Activated naive CD8-positive, alpha-beta T cell treated with anti-CD3 and anti-CD28 coated beads, Interleukin-2, amount 10 ng/mL, durations not matched to agents 7 days and 5 days (primary cell): ENCODE measurements at regions not wholly inside any gene's neighbourhood (a gene's known extent, or its start where the extent isn't known, plus 50 kb on each side); places are given as distances from the start of the nearest gene placed in this dataset.
"Not testable (repeated sequence)": the region's sequence is repeated elsewhere in the genome, so short reads cannot be mapped to it uniquely, and the experiment has no call there.

Experiments used
- ATAC-seq: fragments of 150-1000 bp; cut with Tn5 transposase; one replicate; pipeline ENCODE4 v1.10.0; 2021; ENCODE audit warnings: low read depth, moderate library complexity
- POLR2A ChIA-PET: fragments of 350-600 bp; sonication (Branson Sonifier 250); formaldehyde crosslinking; loops from one replicate; lab custom pipeline; 2021; ENCODE audit warnings: antibody characterized with exemption; lab: Charles Lee
- DNase-seq: peaks from one replicate; pipeline ENCODE4 v3.0.0; 2021
- H3K27ac Mint-ChIP-seq: one replicate; pipeline ENCODE4 v1.8.0; 2022; ENCODE audit warnings: mild to moderate bottlenecking, mixed read lengths
- H3K27me3 Mint-ChIP-seq: one replicate; pipeline ENCODE4 v1.8.0; 2022; ENCODE audit warnings: mild to moderate bottlenecking, moderate library complexity, mixed read lengths
- H3K36me3 Mint-ChIP-seq: one replicate; pipeline ENCODE4 v1.8.0; 2021; ENCODE audit warnings: mild to moderate bottlenecking, mixed read lengths
- H3K4me1 Mint-ChIP-seq: one replicate; pipeline ENCODE4 v1.8.0; 2021; ENCODE audit warnings: mixed read lengths
- H3K4me3 Mint-ChIP-seq: one replicate; pipeline ENCODE4 v1.8.0; 2022; ENCODE audit warnings: mild to moderate bottlenecking, moderate library complexity, mixed read lengths
- H3K9me3 Mint-ChIP-seq: one replicate; pipeline ENCODE4 v1.8.0; 2021; ENCODE audit warnings: mixed read lengths

DNA sequence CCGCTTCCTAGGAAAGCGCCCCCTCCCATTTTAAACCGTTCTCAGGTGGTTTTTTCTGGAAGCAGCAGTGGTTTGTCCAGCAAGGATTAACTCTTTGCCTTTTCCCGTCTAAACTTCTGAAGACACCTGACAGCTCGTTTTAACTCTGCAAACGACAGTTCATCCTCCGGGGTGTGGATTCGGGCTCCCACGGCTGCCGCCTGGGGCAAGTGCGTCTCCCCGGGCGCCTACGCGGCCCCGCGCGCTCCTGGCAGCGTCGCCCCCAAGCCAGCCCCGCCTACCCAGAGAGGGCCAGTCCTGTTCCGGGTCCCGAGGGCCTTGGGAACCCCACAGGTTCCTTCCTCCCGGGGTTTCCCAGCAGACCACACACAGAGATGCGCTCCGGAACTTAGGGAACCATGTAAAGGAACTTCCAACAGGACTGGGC lies 54.4 kb downstream of the PRR18 start:
- Mint-ChIP-seq H3K4me3 (peak overlapping the region; percentile 83), H3K4me1 (peaks cover 17% of the 10 kb centered on the region), H3K36me3 (no peaks in the 10 kb centered on the region), H3K9me3 (no peaks in the 10 kb centered on the region), H3K27me3 (peaks cover 77% of the 10 kb centered on the region), H3K27ac (no peak overlapping the region)
- POLR2A ChIA-PET: no interaction called here
- peak; percentile 20 for ATAC-seq
- no peak for DNase-seq

DNA sequence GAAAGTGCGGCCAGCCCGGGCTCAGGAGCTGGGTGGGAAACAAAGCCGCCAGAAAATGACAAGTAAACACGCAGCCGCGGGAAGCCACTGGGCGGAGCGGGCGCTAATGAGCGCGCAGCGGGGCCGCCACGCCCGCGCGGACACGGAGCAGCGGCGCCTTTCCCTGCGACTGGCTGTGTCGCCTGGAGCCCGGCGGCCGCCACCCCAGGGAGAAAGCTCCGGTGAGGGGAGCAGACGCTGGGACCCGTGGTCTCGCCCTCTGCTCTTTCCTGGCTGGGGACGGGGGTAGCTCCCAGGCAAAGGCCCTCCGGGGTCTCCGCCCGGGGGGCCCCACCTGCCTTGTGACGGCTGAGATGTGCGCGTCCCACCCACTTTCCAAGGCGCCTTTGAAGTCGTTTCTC lies 54.9 kb downstream of the PRR18 start:
- POLR2A ChIA-PET: no interaction called here
- H3K27me3 Mint-ChIP-seq: peaks cover 75% of the 10 kb centered on the region
- no peak overlapping the region for H3K27ac Mint-ChIP-seq
- H3K4me1 Mint-ChIP-seq: peaks cover 13% of the 10 kb centered on the region
- H3K9me3 Mint-ChIP-seq: no peaks in the 10 kb centered on the region
- ATAC-seq (peak; percentile 48), DNase-seq (peak; percentile 56)
- peak overlapping the region; percentile 83 for H3K4me3 Mint-ChIP-seq
- H3K36me3 Mint-ChIP-seq: no peaks in the 10 kb centered on the region

DNA sequence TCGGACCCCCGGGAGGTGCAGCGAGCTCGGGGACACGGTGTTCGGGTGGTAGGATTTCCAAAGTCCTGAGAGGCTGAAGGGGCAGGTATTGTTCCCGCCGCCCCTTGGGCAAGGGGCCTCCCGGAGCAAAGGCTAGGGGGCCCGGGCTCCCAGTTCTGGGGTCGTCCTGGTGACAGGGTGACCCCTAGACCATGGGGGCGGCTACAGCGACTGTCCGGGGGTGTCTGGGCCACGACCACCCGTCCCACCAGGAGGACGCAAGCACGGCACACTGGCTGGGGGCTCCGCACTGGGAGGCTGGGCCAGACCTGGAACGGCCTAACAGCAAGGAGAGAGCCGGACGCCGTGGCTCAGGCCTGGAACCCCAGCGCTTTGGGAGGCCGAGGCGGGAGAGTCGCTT lies 55.6 kb downstream of the PRR18 start:
- H3K27me3 Mint-ChIP-seq: peaks cover 71% of the 10 kb centered on the region
- H3K27ac Mint-ChIP-seq: no peak overlapping the region
- H3K4me3 Mint-ChIP-seq: no peak overlapping the region
- ATAC-seq: no peak
- no peaks in the 10 kb centered on the region for H3K36me3 Mint-ChIP-seq
- no peak for DNase-seq
- no peaks in the 10 kb centered on the region for H3K9me3 Mint-ChIP-seq
- POLR2A ChIA-PET: no interaction called here
- H3K4me1 Mint-ChIP-seq: peaks cover 7% of the 10 kb centered on the region

DNA sequence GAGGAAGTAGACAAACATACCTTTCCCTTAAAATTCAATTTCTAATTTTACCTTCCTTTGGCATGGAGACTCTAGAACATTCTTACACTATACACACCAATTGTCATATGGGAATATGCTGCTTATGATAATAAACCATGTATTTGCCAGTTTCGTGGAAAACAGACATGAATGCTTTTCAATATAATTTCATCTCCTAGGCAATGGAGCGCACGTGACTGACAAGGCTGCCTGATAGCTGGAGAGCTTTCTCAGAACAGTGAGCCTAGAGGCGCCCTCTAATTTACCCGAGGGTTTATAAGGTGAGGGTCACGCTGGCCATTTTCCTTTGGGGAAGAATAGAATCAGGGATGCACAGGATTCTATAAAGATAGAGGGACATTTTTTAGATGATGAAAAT lies 56.5 kb downstream of the PRR18 start:
- ATAC-seq (no peak), DNase-seq (no peak)
- no peak overlapping the region for H3K4me3 Mint-ChIP-seq
- peaks cover 7% of the 10 kb centered on the region for H3K4me1 Mint-ChIP-seq
- H3K36me3 Mint-ChIP-seq: no peaks in the 10 kb centered on the region
- H3K27me3 Mint-ChIP-seq: peaks cover 66% of the 10 kb centered on the region
- H3K9me3 Mint-ChIP-seq: no peaks in the 10 kb centered on the region
- POLR2A ChIA-PET: interaction anchor here (0.6 to 1.0 kb wide), 3 partner anchors 10 to 45 kb away, joined by 3 to 5 read pairs (median 4); no protein-coding TSS in a partner anchor
- no peak overlapping the region for H3K27ac Mint-ChIP-seq

DNA sequence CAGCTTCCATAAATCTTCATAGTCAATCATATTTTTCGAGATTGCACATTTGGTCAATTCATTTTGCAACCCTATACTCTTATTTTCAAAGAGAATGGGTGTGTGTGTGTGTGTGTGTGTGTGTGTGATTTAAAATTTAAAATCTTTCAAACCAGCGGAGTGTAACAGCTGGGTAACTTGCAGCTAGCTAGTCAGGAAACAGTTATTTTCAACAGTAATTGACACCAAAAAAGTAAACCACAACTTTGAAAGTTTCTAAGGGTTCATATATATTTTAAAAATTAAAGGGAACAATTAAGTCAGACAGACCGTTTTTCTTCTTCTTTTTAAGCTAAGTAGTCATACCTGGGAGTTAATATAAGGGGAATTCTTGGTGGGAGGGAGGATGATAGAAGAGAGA lies 57.0 kb downstream of the PRR18 start:
- no peak overlapping the region for H3K27ac Mint-ChIP-seq
- no peaks in the 10 kb centered on the region for H3K36me3 Mint-ChIP-seq
- peaks cover 67% of the 10 kb centered on the region for H3K27me3 Mint-ChIP-seq
- POLR2A ChIA-PET: interaction anchor here (0.6 to 1.0 kb wide), 3 partner anchors 11 to 44 kb away, joined by 3 to 5 read pairs (median 4); no protein-coding TSS in a partner anchor
- no peaks in the 10 kb centered on the region for H3K9me3 Mint-ChIP-seq
- no peak for ATAC-seq
- DNase-seq: no peak
- peaks cover 11% of the 10 kb centered on the region for H3K4me1 Mint-ChIP-seq
- H3K4me3 Mint-ChIP-seq: no peak overlapping the region

DNA sequence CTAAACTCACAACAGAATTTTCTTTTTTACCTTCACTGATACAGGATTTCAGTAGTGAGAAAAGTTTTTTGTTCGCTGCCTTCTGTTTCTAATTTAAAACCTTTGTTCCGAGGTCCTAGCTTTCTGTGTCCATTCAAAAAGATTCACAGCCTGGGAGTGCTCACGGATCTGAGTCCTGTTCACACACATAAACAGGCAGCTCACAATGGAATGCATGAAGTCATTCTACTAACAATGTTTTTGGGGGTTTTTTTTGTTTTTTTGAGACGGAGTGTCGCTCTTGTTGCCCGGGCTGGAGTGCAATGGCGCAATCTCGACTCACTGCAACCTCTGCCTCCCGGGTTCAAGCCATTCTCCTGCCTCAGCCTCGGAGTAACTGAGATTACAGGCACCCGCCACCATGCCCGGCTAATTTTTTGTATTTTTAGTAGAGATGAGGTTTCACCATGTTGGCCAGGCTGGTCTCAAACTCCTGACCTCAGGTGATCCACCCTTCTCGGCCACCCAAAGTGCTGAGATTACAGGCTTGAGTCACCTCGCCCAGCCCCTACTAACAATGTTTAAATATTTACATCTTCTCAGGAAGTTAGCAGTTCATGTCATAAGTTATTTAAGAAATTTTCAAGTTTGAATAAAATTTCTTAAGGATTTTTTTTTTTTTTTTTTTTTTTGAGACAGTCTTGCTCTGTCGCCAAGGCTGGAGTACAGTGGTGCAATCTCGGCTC lies 59.0 kb downstream of the PRR18 start:
- H3K36me3 Mint-ChIP-seq, H3K27ac Mint-ChIP-seq, H3K4me3 Mint-ChIP-seq, POLR2A ChIA-PET, ATAC-seq, H3K9me3 Mint-ChIP-seq, DNase-seq: not testable (repeated sequence)
- H3K27me3 Mint-ChIP-seq: peaks cover 55% of the 10 kb centered on the region
- peaks cover 25% of the 10 kb centered on the region for H3K4me1 Mint-ChIP-seq

DNA sequence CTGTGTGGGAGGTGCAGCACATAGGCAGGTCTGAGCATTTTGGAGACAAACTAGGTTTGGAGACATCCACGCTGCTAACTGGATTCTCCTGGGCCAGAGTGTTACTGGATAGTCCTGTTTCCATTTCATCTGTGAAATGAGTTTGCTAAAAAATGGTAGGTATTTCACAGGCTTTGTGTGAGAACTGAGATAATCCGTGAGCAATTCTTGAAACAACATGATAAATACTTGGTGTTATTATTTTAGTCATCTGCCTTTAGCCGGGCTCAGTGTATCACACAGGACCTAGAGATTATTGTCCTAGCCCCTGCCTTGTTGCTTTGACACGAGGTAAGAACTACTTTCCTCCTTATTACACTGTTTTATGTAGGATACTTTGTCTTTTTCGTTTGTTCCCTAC lies 63.0 kb downstream of the PRR18 start:
- Mint-ChIP-seq H3K27ac (peak overlapping the region; percentile 88), H3K9me3 (no peaks in the 10 kb centered on the region), H3K4me1 (peaks cover 34% of the 10 kb centered on the region), H3K4me3 (peak overlapping the region; percentile 80), H3K27me3 (peaks cover 49% of the 10 kb centered on the region), H3K36me3 (peaks cover 2% of the 10 kb centered on the region)
- ATAC-seq: no peak
- no peak for DNase-seq
- POLR2A ChIA-PET: interaction anchor here (1.5 kb wide), 1 partner anchor 10 kb away, joined by 5 read pairs; no protein-coding TSS in a partner anchor

DNA sequence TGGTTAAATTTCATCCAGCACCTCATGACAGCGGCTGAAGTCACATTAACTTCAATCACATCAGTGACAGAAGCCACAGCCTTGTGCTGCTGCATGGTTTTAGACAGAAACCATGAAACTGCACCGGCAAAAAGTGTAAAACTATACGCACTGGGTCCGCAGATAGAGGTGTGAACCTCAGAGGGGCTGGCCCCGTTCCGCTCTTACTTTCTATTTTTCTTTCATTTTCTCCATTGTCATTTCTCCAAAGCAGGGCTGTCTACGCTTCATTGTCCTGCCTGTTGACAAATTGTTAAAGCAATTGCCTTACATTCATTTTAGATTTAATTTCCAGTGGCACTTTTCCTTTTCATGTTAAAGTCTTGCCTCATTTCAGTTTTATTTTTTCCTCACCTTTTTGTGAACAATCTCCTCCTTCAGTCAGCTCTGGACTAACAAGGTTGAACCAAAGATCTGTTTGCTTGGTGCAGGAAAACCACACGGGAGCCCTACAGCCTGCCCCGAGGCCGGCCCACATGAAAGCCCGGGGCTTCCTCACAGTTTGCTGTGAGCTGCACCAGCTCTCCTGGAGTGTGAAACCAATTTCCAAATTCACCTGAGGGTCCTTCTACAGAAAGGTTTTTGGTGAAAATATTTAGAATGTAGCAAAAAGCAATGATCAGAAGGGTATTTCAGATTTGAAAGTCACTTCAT lies 63.7 kb downstream of the PRR18 start:
- Mint-ChIP-seq H3K4me3 (peak overlapping the region; percentile 80), H3K27ac (peak overlapping the region; percentile 88), H3K9me3 (no peaks in the 10 kb centered on the region), H3K27me3 (peaks cover 50% of the 10 kb centered on the region), H3K36me3 (peaks cover 2% of the 10 kb centered on the region), H3K4me1 (peaks cover 34% of the 10 kb centered on the region)
- DNase-seq (no peak), ATAC-seq (peak; percentile 92)
- POLR2A ChIA-PET: interaction anchor here (0.7 to 1.5 kb wide), 2 partner anchors 9 to 12 kb away, joined by 3 to 5 read pairs; no protein-coding TSS in a partner anchor

DNA sequence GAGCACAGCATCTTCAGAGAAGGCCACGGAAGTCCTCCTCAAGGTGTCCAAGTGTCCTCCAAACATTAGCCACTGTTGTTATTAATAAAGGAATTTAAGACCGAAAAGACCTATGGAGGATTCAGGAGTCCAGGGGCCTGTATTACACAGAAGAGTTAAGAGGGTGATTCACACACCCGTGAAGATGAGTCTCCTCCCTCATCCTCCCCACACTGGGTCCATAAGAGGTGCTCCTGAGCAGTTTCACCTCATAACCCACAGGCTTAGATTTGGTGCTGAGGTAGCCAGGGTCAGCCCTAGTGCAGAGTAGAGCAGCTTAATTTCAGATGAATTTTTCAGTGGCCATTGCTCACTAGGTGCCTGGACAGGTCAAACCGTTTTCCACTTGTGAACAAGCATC lies 65.3 kb downstream of the PRR18 start:
- H3K36me3 Mint-ChIP-seq: peaks cover 2% of the 10 kb centered on the region
- DNase-seq (no peak), ATAC-seq (no peak)
- peak overlapping the region; percentile 8 for H3K4me3 Mint-ChIP-seq
- POLR2A ChIA-PET: no interaction called here
- H3K9me3 Mint-ChIP-seq: no peaks in the 10 kb centered on the region
- peak overlapping the region; percentile 42 for H3K27ac Mint-ChIP-seq
- H3K4me1 Mint-ChIP-seq: peaks cover 37% of the 10 kb centered on the region
- peaks cover 60% of the 10 kb centered on the region for H3K27me3 Mint-ChIP-seq

DNA sequence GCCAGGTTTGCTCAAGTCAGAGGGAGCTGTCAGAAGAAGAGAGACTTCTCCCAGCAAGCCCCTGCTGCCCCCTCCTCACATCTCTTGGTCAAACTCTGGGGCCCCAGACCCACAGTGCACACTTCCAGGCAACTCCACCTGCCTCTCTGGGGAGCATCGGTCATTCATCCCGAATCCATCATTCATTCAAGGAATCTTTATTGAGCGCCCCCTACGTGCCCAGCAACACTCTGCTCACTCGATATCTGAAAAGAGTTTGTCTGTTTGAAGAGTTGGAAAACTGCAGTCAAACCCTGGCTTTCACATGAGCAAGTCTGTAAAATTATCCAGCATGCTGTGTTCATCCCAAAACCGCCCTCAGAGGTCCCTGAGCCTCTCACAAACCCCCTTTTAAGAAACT lies 66.2 kb downstream of the PRR18 start:
- POLR2A ChIA-PET: no interaction called here
- H3K36me3 Mint-ChIP-seq: peaks cover 2% of the 10 kb centered on the region
- H3K27me3 Mint-ChIP-seq: peaks cover 57% of the 10 kb centered on the region
- H3K4me1 Mint-ChIP-seq: peaks cover 38% of the 10 kb centered on the region
- no peak for DNase-seq
- no peak for ATAC-seq
- no peak overlapping the region for H3K27ac Mint-ChIP-seq
- no peaks in the 10 kb centered on the region for H3K9me3 Mint-ChIP-seq
- H3K4me3 Mint-ChIP-seq: no peak overlapping the region

DNA sequence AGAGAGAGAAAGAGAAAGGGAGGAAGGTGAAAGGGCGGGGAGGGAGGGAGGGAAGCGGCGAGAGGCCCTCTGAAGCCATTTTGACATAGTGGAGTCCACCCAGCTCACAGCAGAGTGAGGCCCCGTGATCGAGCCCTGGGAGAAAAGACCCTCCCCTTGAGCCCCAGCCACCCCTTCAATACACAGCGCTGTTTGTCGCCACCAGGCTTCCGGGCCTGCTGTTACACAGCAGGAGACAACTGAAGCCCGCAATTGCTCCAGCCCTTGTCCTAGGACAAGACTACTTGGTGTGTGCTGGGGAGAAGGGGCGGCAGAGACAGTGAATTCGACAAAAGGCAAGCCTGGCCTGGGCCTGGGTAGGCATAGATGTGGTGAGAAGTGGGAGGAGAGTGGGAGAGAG lies 67.3 kb downstream of the PRR18 start:
- Mint-ChIP-seq H3K9me3 (no peaks in the 10 kb centered on the region), H3K4me3 (no peak overlapping the region), H3K27ac (peak overlapping the region; percentile 42), H3K4me1 (peaks cover 36% of the 10 kb centered on the region), H3K36me3 (peaks cover 2% of the 10 kb centered on the region), H3K27me3 (peaks cover 53% of the 10 kb centered on the region)
- POLR2A ChIA-PET: no interaction called here
- ATAC-seq (no peak), DNase-seq (no peak)

DNA sequence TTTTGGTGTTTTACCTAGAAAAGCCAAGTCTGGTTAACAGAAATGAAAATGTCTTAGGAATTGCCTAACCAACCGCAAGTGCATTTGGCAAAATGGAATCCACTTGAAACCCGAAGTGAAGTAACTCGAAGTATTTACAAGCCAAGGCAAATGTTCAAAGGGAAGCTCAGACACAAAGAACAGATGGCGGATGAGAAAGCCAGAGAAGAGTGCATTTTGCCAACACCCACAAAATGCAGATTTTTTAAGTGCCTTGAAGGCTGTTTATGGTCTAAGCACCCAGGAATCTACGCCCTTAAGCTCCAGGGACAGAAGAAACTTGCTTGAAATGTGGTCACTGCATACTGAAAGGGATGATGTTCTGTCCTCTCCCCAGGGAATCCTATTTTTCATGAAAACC lies 70.0 kb upstream of the TBXT start:
- ATAC-seq (no peak), DNase-seq (no peak)
- Mint-ChIP-seq H3K4me3 (no peak overlapping the region), H3K4me1 (peaks cover 20% of the 10 kb centered on the region), H3K9me3 (no peaks in the 10 kb centered on the region), H3K36me3 (peaks cover under 1% of the 10 kb centered on the region), H3K27me3 (peaks cover 59% of the 10 kb centered on the region), H3K27ac (no peak overlapping the region)
- POLR2A ChIA-PET: no interaction called here

DNA sequence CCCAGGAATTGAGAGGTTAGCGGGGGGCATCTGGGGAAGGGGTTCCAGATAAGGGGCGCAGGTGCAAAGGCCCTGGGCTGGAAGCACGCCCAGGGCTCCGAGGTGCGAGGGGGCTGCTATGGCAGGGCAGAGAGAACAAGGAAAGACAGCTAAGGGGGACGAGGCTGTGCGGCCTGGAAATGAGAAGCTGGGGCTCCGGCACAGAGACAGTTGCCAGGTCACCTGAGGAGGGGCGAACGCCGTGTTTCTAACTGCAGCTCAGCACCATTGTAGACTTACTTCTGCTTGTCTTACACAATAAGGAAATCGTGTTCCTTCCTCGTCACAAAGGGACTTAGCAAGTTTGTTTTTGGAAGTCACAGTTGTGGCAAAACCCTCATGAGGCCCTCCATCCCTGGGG lies 68.9 kb upstream of the TBXT start:
- DNase-seq (no peak), ATAC-seq (no peak)
- POLR2A ChIA-PET: no interaction called here
- no peaks in the 10 kb centered on the region for H3K36me3 Mint-ChIP-seq
- H3K4me3 Mint-ChIP-seq: no peak overlapping the region
- peaks cover 62% of the 10 kb centered on the region for H3K27me3 Mint-ChIP-seq
- no peak overlapping the region for H3K27ac Mint-ChIP-seq
- peaks cover 24% of the 10 kb centered on the region for H3K4me1 Mint-ChIP-seq
- H3K9me3 Mint-ChIP-seq: no peaks in the 10 kb centered on the region
